Gastroesophageal sphincter (tissue), 4 donors: ENCODE measurements at regions not wholly inside any gene's neighbourhood (a gene's known extent, or its start where the extent isn't known, plus 50 kb on each side); places are given as distances from the start of the nearest gene placed in this dataset.

Source experiments
- ATAC-seq: fragments of 150-250 bp; one replicate; pipeline ENCODE4 v1.9.1; 2016; ENCODE audit warnings: mild to moderate bottlenecking, moderate library complexity
- H3K27ac ChIP-seq, 4 donors: fragments of 200-600 bp; sonication (generic) in 3 of 4; 1 replicate in 3 of 4; 2 replicates in 1 of 4; pipeline ENCODE4 v1.5.1; 2016 to 2019
- H3K27me3 ChIP-seq: fragments of 200-600 bp; sonication (generic); one replicate; pipeline ENCODE4 v1.5.1; 2019
- H3K36me3 ChIP-seq, 2 donors: fragments of 200-600 bp; sonication (generic); one replicate each; pipeline ENCODE4 v1.5.1; 2019; ENCODE audit warnings: control low read depth in 1 of 2
- H3K4me1 ChIP-seq, 3 donors: fragments of 200-600 bp; sonication (generic); 1 replicate in 2 of 3; 2 replicates in 1 of 3; pipeline ENCODE4 v1.5.1; 2016 to 2019; ENCODE audit warnings: control low read depth in 2 of 3
- H3K4me3 ChIP-seq, 2 donors: fragments of 200-600 bp; sonication (generic); one replicate each; pipeline ENCODE4 v1.5.1; 2019; ENCODE audit warnings: mild to moderate bottlenecking in 1 of 2, moderate library complexity in 1 of 2
- H3K9me3 ChIP-seq, 3 donors: fragments of 200-600 bp; sonication (generic); one replicate each; pipeline ENCODE4 v1.5.1; 2017 to 2019; ENCODE audit warnings: control low read depth in 2 of 3
- CTCF ChIP-seq, 4 experiments: fragments of 200-600 bp in 2 of 4; fragments of 450-650 bp in 2 of 4; sonication (generic) in 1 of 4; IDR thresholded peaks; one replicate each; pipeline ENCODE4 v1.5.1; 2017 to 2019; ENCODE audit warnings: antibody characterized with exemption in 4 of 4, mild to moderate bottlenecking in 2 of 4, moderate library complexity in 2 of 4
- EP300 ChIP-seq: sonication (generic); formaldehyde crosslinking; IDR thresholded peaks from one replicate; pipeline ENCODE4 v1.6.1; 2017; ENCODE audit warnings: antibody characterized with exemption, mild to moderate bottlenecking
- POLR2A ChIP-seq, 2 donors: fragments of 450-650 bp; IDR thresholded peaks; one replicate each; pipeline ENCODE4 v1.6.1; 2017; ENCODE audit warnings: antibody characterized with exemption in 2 of 2, mild to moderate bottlenecking in 2 of 2, moderate library complexity in 1 of 2
- POLR2AphosphoS5 ChIP-seq: sonication (generic); formaldehyde crosslinking; IDR thresholded peaks from one replicate; pipeline ENCODE4 v1.6.1; 2017; ENCODE audit warnings: antibody characterized with exemption
- WGBS, 2 donors: methylation state at CpG; one replicate each; pipeline ENCODE4 v1.1.5; 2018; ENCODE audit warnings: low coverage in 1 of 2; 5-methylcytosine and 5-hydroxymethylcytosine counted together

GRCh38 chr4:177066746-177067145 lies 242.9 kb upstream of the NEIL3 start:
- ATAC-seq = no peak

DNA sequence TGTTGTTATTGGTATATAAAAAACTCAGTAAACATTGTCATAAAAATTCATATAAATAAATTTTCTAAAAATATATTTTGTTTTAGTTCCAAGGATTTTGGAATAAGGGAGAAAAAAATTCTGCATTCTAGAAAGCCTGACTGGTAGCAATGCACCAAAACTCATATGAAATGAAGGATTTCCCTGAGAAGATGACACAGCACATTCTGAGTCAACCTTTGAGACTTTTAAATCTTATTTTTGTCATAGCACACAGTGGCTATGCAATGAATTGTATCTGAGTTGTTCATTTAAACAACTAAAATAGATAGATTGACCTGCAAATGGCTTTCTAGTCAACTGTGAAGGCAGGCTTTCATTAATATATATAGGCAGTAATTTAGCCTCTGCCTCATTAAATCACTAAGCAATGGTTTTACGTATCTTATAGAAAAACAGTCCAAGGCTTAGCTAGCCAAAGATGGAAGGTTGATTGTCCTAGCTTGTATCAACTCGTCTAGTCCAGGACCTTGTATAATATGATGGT lies 239.1 kb upstream of the NEIL3 start:
- Histone ChIP-seq H3K27me3 (no peaks in the 10 kb centered on the region), H3K9me3 (no peaks in the 10 kb centered on the region), H3K36me3 (no peaks in the 10 kb centered on the region), H3K4me3 (no peak overlapping the region), H3K27ac (no peak overlapping the region), H3K4me1 (no peaks in the 10 kb centered on the region)
- ATAC-seq = no peak
- TF ChIP-seq EP300 = no peak
- TF ChIP-seq POLR2AphosphoS5 = no peak
- TF ChIP-seq CTCF (IDR thresholded peaks at IDR 0.05) = no peak
- TF ChIP-seq POLR2A (IDR thresholded peaks at IDR 0.05) = no peak
- WGBS, 2 donors = 73 to 93% methylated on average over 2 of the region's 2 CpGs

More at GRCh38 chr4:177066746-177067145, 242.9 kb upstream of the NEIL3 start:
- H3K27me3 ChIP-seq = no peaks in the 10 kb centered on the region
- TF ChIP-seq POLR2A (IDR thresholded peaks at IDR 0.05) = no peak
- no peak for TF ChIP-seq POLR2AphosphoS5
- no peak for TF ChIP-seq EP300
- TF ChIP-seq CTCF (IDR thresholded peaks at IDR 0.05) = no peak
- WGBS, 2 donors = 25% methylated on average over 1 of the region's 1 CpG
- no peak overlapping the region for H3K4me3 ChIP-seq
- no peaks in the 10 kb centered on the region for H3K9me3 ChIP-seq
- H3K4me1 ChIP-seq = no peaks in the 10 kb centered on the region
- H3K27ac ChIP-seq = no peak overlapping the region
- no peaks in the 10 kb centered on the region for H3K36me3 ChIP-seq

DNA sequence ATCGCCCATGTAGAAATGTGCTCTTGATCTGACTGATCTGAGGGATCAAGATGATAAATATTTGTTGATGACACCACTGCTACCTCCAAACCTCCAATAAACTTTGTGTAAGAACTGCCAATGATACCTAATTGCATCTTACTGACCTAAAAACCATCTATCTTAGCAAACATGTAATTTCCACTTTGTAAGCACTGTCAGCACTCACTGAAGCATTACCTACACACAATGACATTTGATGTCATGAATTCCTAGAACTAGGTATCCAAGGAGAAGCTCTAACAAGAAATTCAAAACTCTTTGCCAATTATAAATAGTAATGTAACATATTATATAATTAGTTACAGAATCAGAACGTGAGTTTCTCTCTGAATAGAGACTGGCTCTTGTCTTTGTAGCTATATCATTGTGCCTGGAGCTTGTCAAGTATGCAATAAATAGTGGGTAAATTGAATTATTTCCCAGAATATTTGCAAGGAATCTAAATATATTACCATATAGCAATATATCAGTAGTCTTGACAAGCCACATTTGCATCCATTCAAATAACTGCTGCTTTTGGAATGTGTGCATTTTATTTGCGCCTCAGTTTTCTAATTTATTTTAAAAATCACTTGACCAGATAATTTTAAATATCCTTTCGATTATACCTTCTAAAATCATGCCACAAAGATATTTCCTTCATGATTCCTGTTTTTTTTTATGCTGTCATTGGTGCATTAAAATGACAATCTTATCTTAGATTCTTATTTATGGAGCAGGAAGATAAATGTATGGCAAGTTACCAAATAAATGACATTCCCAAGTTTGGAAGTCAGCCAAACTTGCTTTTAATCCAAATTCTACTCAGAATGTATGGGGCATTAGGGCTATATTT lies 232.3 kb upstream of the NEIL3 start:
- Histone ChIP-seq H3K4me1 (no peaks in the 10 kb centered on the region), H3K4me3 (no peak overlapping the region), H3K27me3 (no peaks in the 10 kb centered on the region), H3K36me3 (no peaks in the 10 kb centered on the region), H3K9me3 (no peaks in the 10 kb centered on the region), H3K27ac (no peak overlapping the region)
- WGBS, 2 donors = 42 to 47% methylated on average over 4 of the region's 4 CpGs
- no peak for TF ChIP-seq CTCF (IDR thresholded peaks at IDR 0.05)
- no peak for TF ChIP-seq POLR2A (IDR thresholded peaks at IDR 0.05)
- no peak for TF ChIP-seq EP300
- no peak for TF ChIP-seq POLR2AphosphoS5
- ATAC-seq = no peak

- H3K27me3 ChIP-seq = no peaks in the 10 kb centered on the region
- no peak overlapping the region for H3K4me3 ChIP-seq
- ATAC-seq = no peak
- H3K36me3 ChIP-seq = no peaks in the 10 kb centered on the region
- TF ChIP-seq POLR2A (IDR thresholded peaks at IDR 0.05) = no peak
- no peak for TF ChIP-seq CTCF (IDR thresholded peaks at IDR 0.05)
- TF ChIP-seq POLR2AphosphoS5 = no peak
- no peaks in the 10 kb centered on the region for H3K9me3 ChIP-seq
- H3K27ac ChIP-seq = no peak overlapping the region
- no peaks in the 10 kb centered on the region for H3K4me1 ChIP-seq
- 52 to 54% methylated on average over 3 of the region's 3 CpGs for WGBS, 2 donors
Observed at GRCh38 chr4:177079327-177079726, 230.3 kb upstream of the NEIL3 start.

DNA sequence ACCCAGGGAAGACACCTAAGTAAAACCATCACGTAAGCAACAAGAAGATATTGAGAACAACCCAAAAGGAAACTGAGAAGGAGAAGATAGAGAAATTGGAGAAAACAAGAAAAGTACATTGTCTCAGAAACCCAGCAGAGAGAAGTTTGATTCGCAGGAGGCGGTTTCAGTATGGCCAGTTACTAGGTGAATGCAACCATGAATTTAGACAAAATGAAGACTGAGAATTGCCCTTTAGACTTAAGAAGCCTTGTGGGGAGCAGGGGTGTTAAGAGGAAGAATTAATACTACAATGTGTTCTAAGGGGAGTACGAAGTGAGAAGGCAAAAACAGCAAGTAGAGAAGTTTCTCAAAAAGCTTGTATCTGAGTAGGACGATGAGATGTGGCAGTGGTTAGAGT lies 229.3 kb upstream of the NEIL3 start:
- Histone ChIP-seq H3K4me3 (no peak overlapping the region), H3K27ac (no peak overlapping the region), H3K36me3 (no peaks in the 10 kb centered on the region), H3K9me3 (no peaks in the 10 kb centered on the region), H3K4me1 (no peaks in the 10 kb centered on the region), H3K27me3 (no peaks in the 10 kb centered on the region)
- WGBS, 2 donors = 66 to 92% methylated on average over 4 to 5 of the region's 5 CpGs
- ATAC-seq = no peak
- no peak for TF ChIP-seq CTCF (IDR thresholded peaks at IDR 0.05)
- TF ChIP-seq POLR2A (IDR thresholded peaks at IDR 0.05) = no peak
- TF ChIP-seq POLR2AphosphoS5 = no peak
- no peak for TF ChIP-seq EP300
